Spinal cord (tissue), 9 donors: ENCODE measurements at regions not wholly inside any gene's neighbourhood (a gene's known extent, or its start where the extent isn't known, plus 50 kb on each side); places are given as distances from the start of the nearest gene placed in this dataset.

Source experiments
- DNase-seq, 6 donors: peaks; one replicate each; pipeline versions ENCODE4 v3.0.0 to v3.0.0-alpha.2; 2013 to 2015; ENCODE audit warnings: low spot score in 6 of 6, low read depth in 4 of 6
- H3K27ac ChIP-seq: one replicate; pipeline ENCODE4 v1.5.1; 2013; ENCODE audit warnings: low read depth, low read length, control low read depth
- H3K27me3 ChIP-seq: one replicate; pipeline ENCODE4 v1.6.1; 2013; ENCODE audit warnings: low read length; ENCODE audit not compliant: control insufficient read depth, insufficient read depth
- H3K36me3 ChIP-seq: one replicate; pipeline ENCODE4 v1.6.1; 2013; ENCODE audit warnings: low read length; ENCODE audit not compliant: control insufficient read depth, insufficient read depth
- H3K4me1 ChIP-seq: one replicate; pipeline ENCODE4 v1.6.1; 2013; ENCODE audit warnings: low read length; ENCODE audit not compliant: control insufficient read depth, insufficient read depth
- H3K4me3 ChIP-seq: one replicate; pipeline ENCODE4 v1.5.1; 2013; ENCODE audit warnings: low read depth, low read length, control low read depth
- H3K9me3 ChIP-seq: one replicate; pipeline ENCODE4 v1.6.1; 2013; ENCODE audit warnings: low read length; ENCODE audit not compliant: control insufficient read depth, insufficient read depth
- WGBS: methylation state at CpG from one replicate; pipeline ENCODE4 v1.1.5; 2013; ENCODE audit warnings: missing lambda C conversion rate; ENCODE audit not compliant: insufficient coverage; 5-methylcytosine and 5-hydroxymethylcytosine counted together
- donor health status: healthy.

DNA sequence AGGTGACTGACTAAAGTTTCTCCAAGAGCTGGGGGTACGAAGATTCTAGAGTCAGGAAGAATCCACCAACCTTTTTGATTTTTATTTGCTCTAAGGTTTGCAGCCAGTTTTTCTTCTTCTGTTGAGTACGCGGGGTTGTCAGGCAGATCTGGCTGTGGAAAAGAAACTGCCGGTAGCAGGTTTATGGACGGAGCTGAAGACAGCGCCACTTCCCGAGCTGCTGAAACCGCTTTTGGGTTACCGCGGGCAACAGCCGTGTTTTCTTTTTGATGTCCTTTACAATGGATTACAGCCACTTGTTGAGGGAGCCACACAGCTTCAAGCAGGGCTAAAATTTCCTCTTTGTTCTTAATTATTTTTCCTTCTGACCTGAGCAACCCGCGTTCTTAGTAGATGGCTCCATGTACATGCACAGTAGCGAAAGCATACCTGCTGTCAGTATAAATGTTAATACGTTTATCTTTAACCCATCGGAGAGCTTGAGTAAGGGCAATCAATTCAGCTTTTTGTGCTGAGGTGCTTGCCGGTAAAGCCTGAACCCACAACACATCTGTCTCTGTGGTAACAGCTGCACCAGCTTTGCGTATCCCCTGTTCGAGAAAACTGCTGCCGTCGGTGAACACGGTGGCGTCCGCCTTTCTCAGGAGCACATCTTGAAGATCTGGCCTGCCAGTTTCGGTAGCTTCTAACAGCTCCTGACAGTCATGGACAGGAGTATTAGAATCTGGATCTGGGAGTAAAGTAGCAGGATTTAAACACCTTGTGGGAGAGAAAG, 674.3 kb downstream of the TMEM121 start:
- 89% methylated on average over 23 of the region's 25 CpGs for WGBS

DNA sequence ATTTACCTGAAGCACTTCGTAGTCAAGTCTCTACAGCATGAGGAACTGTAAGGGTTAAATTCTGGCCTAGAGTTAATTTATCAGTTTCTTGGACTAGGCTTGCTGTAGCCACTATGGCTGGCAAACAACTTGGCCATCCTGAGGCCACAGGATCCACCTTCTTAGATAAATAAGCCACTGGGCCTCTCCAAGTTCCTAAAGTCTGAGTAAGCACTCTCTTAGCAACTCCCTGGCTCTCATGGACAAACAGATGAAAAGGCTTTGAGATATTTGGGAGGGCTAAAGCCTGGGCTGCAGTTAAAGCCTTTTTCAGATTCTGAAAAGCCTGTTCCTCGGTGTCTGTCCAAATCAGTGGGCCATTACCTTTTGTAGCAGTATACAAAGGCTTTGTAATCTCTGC, 675.0 kb downstream of the TMEM121 start:
- WGBS, result 60% methylated on average over 1 of the region's 2 CpGs
- no peak overlapping the region for H3K4me3 ChIP-seq
- no peak for DNase-seq
- no peaks in the 10 kb centered on the region for H3K4me1 ChIP-seq
- no peaks in the 10 kb centered on the region for H3K36me3 ChIP-seq
- no peaks in the 10 kb centered on the region for H3K27me3 ChIP-seq
- H3K9me3 ChIP-seq, result peaks cover 9% of the 10 kb centered on the region
- H3K27ac ChIP-seq, result no peak overlapping the region

More for the DNA sequence above, 674.3 kb downstream of the TMEM121 start:
- no peaks in the 10 kb centered on the region for H3K36me3 ChIP-seq
- peaks cover 9% of the 10 kb centered on the region for H3K9me3 ChIP-seq
- H3K4me3 ChIP-seq, result no peak overlapping the region
- H3K27ac ChIP-seq, result no peak overlapping the region
- no peak for DNase-seq
- H3K27me3 ChIP-seq, result no peaks in the 10 kb centered on the region
- H3K4me1 ChIP-seq, result no peaks in the 10 kb centered on the region

DNA sequence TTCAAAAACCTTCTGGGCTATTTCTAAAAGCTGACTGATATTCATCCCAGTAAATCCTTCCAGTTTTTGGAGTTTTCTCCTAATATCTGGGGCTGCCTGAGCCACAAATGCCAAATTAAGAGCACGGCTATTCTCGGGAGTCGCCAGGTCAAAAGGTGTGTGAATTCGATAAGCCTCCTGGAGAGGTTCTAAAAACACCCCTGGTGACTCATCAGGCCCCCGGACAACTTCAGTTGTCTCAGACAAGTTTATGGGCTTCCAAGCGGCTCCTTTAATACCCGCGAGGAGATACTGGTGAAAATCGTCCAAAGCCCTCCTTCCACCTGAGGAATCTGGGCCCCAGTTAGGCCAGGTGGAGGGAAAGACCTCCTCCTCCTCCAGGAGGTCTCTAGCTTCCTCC, 677.1 kb downstream of the TMEM121 start:
- Histone ChIP-seq H3K4me1 (no peaks in the 10 kb centered on the region), H3K4me3 (no peak overlapping the region), H3K27me3 (no peaks in the 10 kb centered on the region), H3K36me3 (no peaks in the 10 kb centered on the region), H3K27ac (no peak overlapping the region), H3K9me3 (peaks cover 9% of the 10 kb centered on the region)
- WGBS, result 85% methylated on average over 9 of the region's 9 CpGs
- DNase-seq, result no peak

- H3K36me3 ChIP-seq, result no peaks in the 10 kb centered on the region
- H3K9me3 ChIP-seq, result peaks cover 9% of the 10 kb centered on the region
- 84% methylated on average over 14 of the region's 18 CpGs for WGBS
- H3K27me3 ChIP-seq, result no peaks in the 10 kb centered on the region
- DNase-seq, result no peak
- no peak overlapping the region for H3K4me3 ChIP-seq
- no peaks in the 10 kb centered on the region for H3K4me1 ChIP-seq
- no peak overlapping the region for H3K27ac ChIP-seq
Observed at GRCh38 chr14:106204063-106204462, 677.7 kb downstream of the TMEM121 start.

GRCh38 chr14:106207316-106207715, 680.9 kb downstream of the TMEM121 start:
- DNase-seq, result no peak
- Histone ChIP-seq H3K4me3 (no peak overlapping the region), H3K36me3 (no peaks in the 10 kb centered on the region), H3K27me3 (no peaks in the 10 kb centered on the region), H3K27ac (no peak overlapping the region), H3K4me1 (no peaks in the 10 kb centered on the region), H3K9me3 (peaks cover 3% of the 10 kb centered on the region)
- no CpG with 5 or more reads among the region's 1 CpG for WGBS

- H3K4me1 ChIP-seq, result no peaks in the 10 kb centered on the region
- H3K27ac ChIP-seq, result no peak overlapping the region
- 31% methylated on average over 1 of the region's 2 CpGs for WGBS
Observed at GRCh38 chr14:106208794-106209193, 682.4 kb downstream of the TMEM121 start.

DNA sequence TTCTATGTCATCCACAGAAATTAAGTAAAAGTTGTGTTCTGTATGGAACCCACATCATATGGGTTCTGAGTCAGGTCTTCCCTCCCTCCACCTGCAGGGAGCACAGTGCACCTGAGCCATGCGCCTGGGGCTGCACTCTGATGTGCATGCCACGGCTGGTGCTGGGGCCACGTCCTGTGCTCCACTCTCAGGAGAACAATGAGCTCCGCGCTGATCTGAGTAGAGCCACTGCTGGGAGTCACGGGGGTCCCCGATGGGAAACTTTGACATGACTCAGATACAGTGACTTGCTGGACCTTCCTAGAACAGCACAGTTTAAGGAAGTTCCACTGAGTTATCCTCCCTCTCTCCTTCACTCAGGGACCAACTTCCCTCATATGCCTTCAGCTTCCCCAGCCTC, 683.4 kb downstream of the TMEM121 start:
- Histone ChIP-seq H3K27me3 (no peaks in the 10 kb centered on the region), H3K27ac (no peak overlapping the region)
- WGBS, result 58% methylated on average over 7 of the region's 7 CpGs

More at GRCh38 chr14:106208794-106209193, 682.4 kb downstream of the TMEM121 start:
- Histone ChIP-seq H3K36me3 (no peaks in the 10 kb centered on the region), H3K4me3 (no peak overlapping the region), H3K27me3 (no peaks in the 10 kb centered on the region), H3K9me3 (peaks cover 2% of the 10 kb centered on the region)
- no peak for DNase-seq

GRCh38 chr14:106210650-106211049, 684.3 kb downstream of the TMEM121 start:
- DNase-seq, result no peak
- Histone ChIP-seq H3K4me1 (no peaks in the 10 kb centered on the region), H3K4me3 (no peak overlapping the region), H3K9me3 (peaks cover 2% of the 10 kb centered on the region), H3K36me3 (no peaks in the 10 kb centered on the region), H3K27ac (no peak overlapping the region), H3K27me3 (no peaks in the 10 kb centered on the region)
- WGBS, result 53% methylated on average over 7 of the region's 7 CpGs

More for the DNA sequence above, 683.4 kb downstream of the TMEM121 start:
- Histone ChIP-seq H3K4me3 (no peak overlapping the region), H3K36me3 (no peaks in the 10 kb centered on the region), H3K4me1 (no peaks in the 10 kb centered on the region), H3K9me3 (peaks cover 2% of the 10 kb centered on the region)
- no peak for DNase-seq

- no peak for DNase-seq
- no peak overlapping the region for H3K4me3 ChIP-seq
- no peaks in the 10 kb centered on the region for H3K4me1 ChIP-seq
- no peaks in the 10 kb centered on the region for H3K36me3 ChIP-seq
- no peaks in the 10 kb centered on the region for H3K27me3 ChIP-seq
- H3K9me3 ChIP-seq, result peaks cover 3% of the 10 kb centered on the region
- H3K27ac ChIP-seq, result no peak overlapping the region
- WGBS, result 20% methylated on average over 2 of the region's 7 CpGs
Observed at GRCh38 chr14:106211334-106211900, 685.0 kb downstream of the TMEM121 start.

GRCh38 chr14:106215229-106215628, 688.8 kb downstream of the TMEM121 start:
- Histone ChIP-seq H3K27me3 (no peaks in the 10 kb centered on the region), H3K36me3 (no peaks in the 10 kb centered on the region), H3K27ac (no peak overlapping the region), H3K4me1 (no peaks in the 10 kb centered on the region), H3K9me3 (peaks cover 4% of the 10 kb centered on the region), H3K4me3 (no peak overlapping the region)
- 11% methylated on average over 1 of the region's 2 CpGs for WGBS
- DNase-seq, result no peak
